ENCODE measurements at regions not wholly inside any gene's neighbourhood (a gene's known extent, or its start where the extent isn't known, plus 50 kb on each side); places are given as distances from the start of the nearest gene placed in this dataset.

GRCh38 chr2:16333681-16334080, 332.0 kb downstream of the CYRIA start:
- Histone ChIP-seq H3K4me3 (ENCODE audit: low read length) (no peak overlapping the region), H3K4me1 (ENCODE audit: insufficient read depth, low read length) (no peaks in the 10 kb centered on the region), H3K27me3 (ENCODE audit: insufficient read depth, low read length) (no peaks in the 10 kb centered on the region), H3K9me3 (ENCODE audit: low read depth, low read length) (no peaks in the 10 kb centered on the region)

DNA sequence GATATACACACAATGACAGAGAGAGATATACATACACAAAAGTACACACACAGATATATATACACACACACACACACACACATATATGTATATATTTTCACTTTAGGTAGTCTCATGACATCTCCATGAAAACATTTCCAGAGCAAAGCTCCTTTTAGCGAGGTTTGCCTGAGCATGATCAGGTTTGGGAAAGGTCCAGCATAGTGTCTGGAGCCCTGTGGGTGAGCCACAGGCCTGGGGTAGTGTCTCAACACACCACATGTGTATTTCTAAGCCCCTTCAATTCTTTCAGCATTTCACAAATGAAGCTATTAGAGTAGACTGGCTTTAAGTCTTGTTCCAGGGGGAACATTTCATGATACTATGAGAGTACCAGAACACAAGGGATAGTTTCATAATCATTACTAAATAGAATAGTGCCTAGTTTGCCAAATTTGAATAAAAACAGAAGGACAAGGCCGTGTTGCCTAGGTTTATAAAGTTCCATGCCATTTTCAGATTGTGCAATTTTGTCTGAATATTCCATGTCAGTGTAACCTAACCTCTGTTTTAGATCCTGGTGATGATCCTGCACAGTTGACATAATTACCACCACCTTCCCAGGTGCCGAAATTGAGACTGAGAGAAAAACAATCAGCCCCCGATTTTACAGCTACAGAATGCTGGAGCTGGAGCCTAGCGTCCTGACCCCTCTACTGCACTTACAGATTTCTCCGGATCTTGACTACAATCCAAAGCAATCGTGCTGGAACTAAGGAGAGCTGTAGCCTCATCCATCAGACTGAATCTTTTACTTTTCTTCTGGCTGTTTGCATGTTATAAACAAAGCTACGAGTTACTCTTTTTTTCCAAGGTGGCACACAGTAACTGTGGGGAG, 332.7 kb downstream of the CYRIA start:
- Histone ChIP-seq H3K9me3 (ENCODE audit: low read depth, low read length) (no peaks in the 10 kb centered on the region), H3K27me3 (ENCODE audit: insufficient read depth, low read length) (no peaks in the 10 kb centered on the region), H3K4me1 (ENCODE audit: insufficient read depth, low read length) (no peaks in the 10 kb centered on the region), H3K4me3 (ENCODE audit: low read length) (no peak overlapping the region)

DNA sequence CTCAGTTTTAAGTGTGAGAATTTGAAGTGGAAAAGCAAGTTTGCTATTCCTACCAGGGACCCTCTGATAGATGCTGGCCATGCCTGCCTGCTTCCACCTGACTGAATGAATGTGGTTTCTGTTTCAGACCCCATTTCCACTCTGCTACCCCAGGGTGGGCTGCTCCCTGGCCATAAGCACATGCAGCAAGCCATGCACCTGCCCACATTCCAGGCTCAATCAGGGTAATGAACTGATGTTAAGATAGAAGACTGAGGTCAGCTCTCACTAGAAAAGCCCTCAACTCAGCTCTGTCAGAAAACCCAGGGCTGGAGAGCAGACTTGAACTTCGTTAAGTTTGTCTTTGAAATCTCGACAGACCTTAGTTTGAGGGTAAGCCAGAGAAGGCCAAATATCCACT, 333.9 kb downstream of the CYRIA start:
- no peaks in the 10 kb centered on the region for H3K4me1 ChIP-seq (ENCODE audit: insufficient read depth, low read length)
- no peaks in the 10 kb centered on the region for H3K27me3 ChIP-seq (ENCODE audit: insufficient read depth, low read length)
- no peaks in the 10 kb centered on the region for H3K9me3 ChIP-seq (ENCODE audit: low read depth, low read length)
- H3K4me3 ChIP-seq (ENCODE audit: low read length) = no peak overlapping the region

DNA sequence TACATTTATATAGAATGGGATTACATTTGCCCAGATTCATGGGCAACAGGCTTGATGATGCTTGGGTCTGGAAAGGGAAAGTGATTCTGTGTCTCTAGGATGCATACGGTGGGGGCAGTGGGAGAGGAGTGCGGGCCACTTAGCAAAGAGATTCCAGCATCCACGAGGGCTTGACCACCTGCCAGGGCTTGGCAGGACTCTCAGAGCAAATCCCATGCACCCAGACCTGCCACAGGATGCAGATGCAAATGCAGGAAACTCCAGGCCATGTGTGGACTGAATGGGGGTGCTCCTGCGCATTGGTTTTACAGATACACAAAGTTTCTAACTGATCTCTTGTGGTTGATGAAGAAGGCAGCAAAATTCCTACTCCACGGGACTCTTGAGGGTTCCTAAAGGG, 334.7 kb downstream of the CYRIA start:
- no peaks in the 10 kb centered on the region for H3K9me3 ChIP-seq (ENCODE audit: low read depth, low read length)
- H3K4me3 ChIP-seq (ENCODE audit: low read length) = no peak overlapping the region
- H3K4me1 ChIP-seq (ENCODE audit: insufficient read depth, low read length) = no peaks in the 10 kb centered on the region
- H3K27me3 ChIP-seq (ENCODE audit: insufficient read depth, low read length) = no peaks in the 10 kb centered on the region

DNA sequence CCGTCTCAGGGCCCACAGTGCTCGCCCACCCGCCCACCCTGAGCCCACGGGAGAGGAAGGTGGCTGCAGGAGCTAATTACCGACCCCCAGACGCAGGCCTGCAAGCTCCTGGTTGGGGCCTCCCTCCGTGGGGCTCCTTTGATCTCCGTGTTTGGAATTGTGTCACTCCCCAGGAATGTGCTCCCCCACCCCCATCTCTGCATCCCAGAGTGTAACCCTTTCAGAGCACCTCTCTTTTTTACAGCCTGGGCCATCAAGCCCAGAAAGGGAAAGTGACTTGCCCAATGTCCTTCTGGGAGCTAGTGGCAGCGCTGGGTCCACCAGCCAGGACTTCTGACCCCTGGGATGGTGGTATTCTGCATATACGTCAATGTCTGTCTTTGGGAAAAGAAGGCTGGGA, 335.1 kb downstream of the CYRIA start:
- Histone ChIP-seq H3K4me1 (ENCODE audit: insufficient read depth, low read length) (no peaks in the 10 kb centered on the region), H3K27me3 (ENCODE audit: insufficient read depth, low read length) (no peaks in the 10 kb centered on the region), H3K9me3 (ENCODE audit: low read depth, low read length) (no peaks in the 10 kb centered on the region), H3K4me3 (ENCODE audit: low read length) (no peak overlapping the region)

- Histone ChIP-seq H3K4me1 (ENCODE audit: insufficient read depth, low read length) (no peaks in the 10 kb centered on the region), H3K4me3 (ENCODE audit: low read length) (no peak overlapping the region), H3K9me3 (ENCODE audit: low read depth, low read length) (no peaks in the 10 kb centered on the region), H3K27me3 (ENCODE audit: insufficient read depth, low read length) (no peaks in the 10 kb centered on the region)
Measured at GRCh38 chr2:16330012-16330411, 335.6 kb downstream of the CYRIA start.

GRCh38 chr2:16329421-16329820, 336.2 kb downstream of the CYRIA start:
- Histone ChIP-seq H3K4me3 (ENCODE audit: low read length) (no peak overlapping the region), H3K9me3 (ENCODE audit: low read depth, low read length) (no peaks in the 10 kb centered on the region), H3K4me1 (ENCODE audit: insufficient read depth, low read length) (no peaks in the 10 kb centered on the region), H3K27me3 (ENCODE audit: insufficient read depth, low read length) (no peaks in the 10 kb centered on the region)

DNA sequence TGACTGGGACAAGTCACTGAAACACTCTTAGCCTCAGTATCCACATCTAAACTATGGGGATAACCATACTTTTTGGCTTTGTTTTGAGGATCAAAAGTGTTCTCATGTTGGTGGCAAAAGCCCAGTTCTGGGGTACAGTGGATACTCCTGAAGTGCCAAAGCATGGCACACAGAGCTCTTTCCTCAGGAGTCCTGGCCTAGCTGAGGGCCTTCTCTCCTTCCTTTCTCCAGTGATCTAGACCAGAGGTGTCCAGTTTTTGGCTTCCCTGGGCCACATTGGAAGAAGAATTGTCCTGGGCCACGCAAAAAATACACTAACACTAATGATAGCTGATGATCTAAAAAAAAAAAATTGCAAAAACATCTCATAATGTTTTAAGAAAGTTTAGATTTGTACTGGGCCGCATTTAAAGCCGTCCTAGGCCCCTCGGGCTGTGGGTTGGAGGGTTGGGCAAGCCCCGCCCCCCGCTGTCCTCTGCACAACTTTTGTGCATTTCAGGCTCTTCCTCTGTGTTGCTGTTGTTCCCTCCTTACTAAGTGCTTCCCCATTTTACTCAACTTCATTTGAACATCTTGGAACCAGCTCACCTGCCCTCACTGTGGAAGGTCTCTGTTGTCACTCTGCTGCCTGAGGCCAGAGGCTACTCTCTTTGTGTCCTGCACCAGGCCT, 337.0 kb downstream of the CYRIA start:
- Histone ChIP-seq H3K27me3 (ENCODE audit: insufficient read depth, low read length) (no peaks in the 10 kb centered on the region), H3K4me3 (ENCODE audit: low read length) (no peak overlapping the region), H3K9me3 (ENCODE audit: low read depth, low read length) (no peaks in the 10 kb centered on the region), H3K4me1 (ENCODE audit: insufficient read depth, low read length) (no peaks in the 10 kb centered on the region)

DNA sequence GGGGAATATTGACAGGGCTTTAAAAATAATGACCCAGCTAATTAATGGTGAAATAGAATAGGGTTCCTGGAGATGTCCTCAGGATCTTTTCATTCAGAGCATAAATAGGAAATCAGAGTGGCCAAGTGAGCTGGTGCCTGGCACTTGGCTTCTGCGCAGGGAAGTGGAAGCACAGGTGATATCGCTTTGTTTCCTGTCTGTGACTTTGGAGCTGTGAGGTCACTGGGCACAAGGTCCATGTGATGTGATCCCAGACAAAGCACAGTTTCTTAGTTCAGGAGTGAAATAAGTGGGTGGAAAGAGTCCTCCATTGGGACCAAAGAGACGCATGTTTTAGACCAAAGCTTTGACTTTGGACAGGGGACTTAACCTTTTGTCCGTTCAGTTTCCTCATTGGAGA, 338.3 kb downstream of the CYRIA start:
- Histone ChIP-seq H3K4me3 (ENCODE audit: low read length) (no peak overlapping the region), H3K4me1 (ENCODE audit: insufficient read depth, low read length) (no peaks in the 10 kb centered on the region), H3K9me3 (ENCODE audit: low read depth, low read length) (no peaks in the 10 kb centered on the region), H3K27me3 (ENCODE audit: insufficient read depth, low read length) (no peaks in the 10 kb centered on the region)

DNA sequence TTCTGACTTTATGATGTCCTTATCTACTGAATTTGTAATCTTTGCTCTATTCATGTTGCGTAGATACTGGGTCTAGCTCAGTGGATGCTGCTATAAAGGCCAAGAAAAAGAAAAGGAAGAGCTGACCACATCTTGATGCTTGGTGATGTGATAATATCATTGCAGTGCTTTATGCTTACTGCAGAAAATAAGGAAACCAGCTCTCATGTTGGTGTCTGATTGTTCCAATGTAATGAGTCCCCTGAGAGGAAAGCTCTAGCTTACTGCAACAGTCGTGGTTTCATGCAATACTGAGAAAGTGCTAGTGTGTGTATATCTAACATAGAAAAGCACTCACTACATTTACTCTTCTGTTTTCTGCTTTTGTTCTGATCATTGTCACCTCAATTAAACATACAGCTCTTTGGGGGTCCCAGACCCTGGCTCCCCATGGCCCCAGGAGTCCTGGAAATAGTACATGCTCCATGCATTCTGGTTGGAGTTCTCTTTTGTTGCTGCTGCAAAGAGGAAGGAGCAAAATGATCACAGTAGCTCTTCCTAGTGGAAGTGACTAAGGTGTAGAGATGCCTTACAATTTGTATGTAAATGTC, 338.8 kb downstream of the CYRIA start:
- Histone ChIP-seq H3K4me1 (ENCODE audit: insufficient read depth, low read length) (no peaks in the 10 kb centered on the region), H3K9me3 (ENCODE audit: low read depth, low read length) (no peaks in the 10 kb centered on the region), H3K27me3 (ENCODE audit: insufficient read depth, low read length) (no peaks in the 10 kb centered on the region), H3K4me3 (ENCODE audit: low read length) (no peak overlapping the region)

DNA sequence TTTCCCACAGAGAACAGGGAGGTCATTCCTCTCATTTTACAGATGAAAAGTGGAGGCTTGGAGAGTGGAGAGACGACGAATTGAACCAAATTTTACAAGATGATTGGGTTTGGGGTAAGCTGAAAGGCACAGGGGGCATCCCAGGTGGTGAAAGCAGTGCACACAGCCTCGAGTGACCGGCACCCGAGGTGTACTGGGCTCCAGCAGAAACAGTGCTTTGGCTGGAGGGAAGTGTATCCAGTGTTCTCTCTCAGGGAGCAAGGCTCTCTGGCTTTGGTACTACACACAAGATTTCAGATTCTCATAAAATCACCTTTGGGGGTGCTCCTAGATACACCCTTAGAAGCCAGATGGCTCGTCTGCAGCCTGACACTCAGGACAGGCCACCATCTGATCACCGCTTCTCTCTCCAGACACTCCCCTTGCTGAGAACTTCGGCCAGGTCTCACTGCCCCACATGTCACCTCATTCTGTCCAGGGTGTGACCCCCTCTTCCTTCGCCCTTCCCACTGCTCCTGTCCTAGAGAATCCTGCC, 339.6 kb downstream of the CYRIA start:
- Histone ChIP-seq H3K4me1 (ENCODE audit: insufficient read depth, low read length) (no peaks in the 10 kb centered on the region), H3K9me3 (ENCODE audit: low read depth, low read length) (no peaks in the 10 kb centered on the region), H3K4me3 (ENCODE audit: low read length) (no peak overlapping the region), H3K27me3 (ENCODE audit: insufficient read depth, low read length) (no peaks in the 10 kb centered on the region)

- H3K9me3 ChIP-seq (ENCODE audit: low read depth, low read length) = no peaks in the 10 kb centered on the region
- no peak overlapping the region for H3K4me3 ChIP-seq (ENCODE audit: low read length)
- no peaks in the 10 kb centered on the region for H3K4me1 ChIP-seq (ENCODE audit: insufficient read depth, low read length)
- H3K27me3 ChIP-seq (ENCODE audit: insufficient read depth, low read length) = no peaks in the 10 kb centered on the region
Measured at GRCh38 chr2:16325016-16325975, 340.3 kb downstream of the CYRIA start.

GRCh38 chr2:16324544-16324937, 341.1 kb downstream of the CYRIA start:
- no peak overlapping the region for H3K4me3 ChIP-seq (ENCODE audit: low read length)
- H3K4me1 ChIP-seq (ENCODE audit: insufficient read depth, low read length) = no peaks in the 10 kb centered on the region
- no peaks in the 10 kb centered on the region for H3K9me3 ChIP-seq (ENCODE audit: low read depth, low read length)
- H3K27me3 ChIP-seq (ENCODE audit: insufficient read depth, low read length) = no peaks in the 10 kb centered on the region
